Progenitor cell of endocrine pancreas (in vitro differentiated cells): ENCODE measurements at regions not wholly inside any gene's neighbourhood (a gene's known extent, or its start where the extent isn't known, plus 50 kb on each side); places are given as distances from the start of the nearest gene placed in this dataset.

ENCODE experiments used
- DNase-seq: peaks from one replicate; pipeline ENCODE4 v3.0.0; 2021; ENCODE audit warnings: low spot score; ENCODE audit not compliant: unreplicated experiment
- H3K27ac Mint-ChIP-seq: 2 replicates; pipeline ENCODE4 v1.8.0; 2021; ENCODE audit warnings: mild to moderate bottlenecking, moderate library complexity, mixed read lengths
- H3K27me3 Mint-ChIP-seq: 2 replicates; pipeline ENCODE4 v1.8.0; 2021; ENCODE audit warnings: mixed read lengths
- H3K36me3 Mint-ChIP-seq: 2 replicates; pipeline ENCODE4 v1.8.0; 2022; ENCODE audit warnings: mixed read lengths; ENCODE audit not compliant: insufficient read depth
- H3K4me1 Mint-ChIP-seq: 2 replicates; pipeline ENCODE4 v1.8.0; 2021; ENCODE audit warnings: low read depth, mixed read lengths
- H3K4me3 Mint-ChIP-seq: 2 replicates; pipeline ENCODE4 v1.8.0; 2021; ENCODE audit warnings: low read depth, mild to moderate bottlenecking, moderate library complexity, mixed read lengths
- H3K9me3 Mint-ChIP-seq: 2 replicates; pipeline ENCODE4 v1.8.0; 2021; ENCODE audit warnings: low read depth, mixed read lengths
- TF ChIP-seq, protein P1 (sequence below): fragments of 200-600 bp; sonication (generic); IDR thresholded peaks from one replicate; pipeline ENCODE4 v1.5.0; 2021; ENCODE audit warnings: antibody characterized with exemption, mild to moderate bottlenecking; ENCODE audit not compliant: unreplicated experiment

DNA sequence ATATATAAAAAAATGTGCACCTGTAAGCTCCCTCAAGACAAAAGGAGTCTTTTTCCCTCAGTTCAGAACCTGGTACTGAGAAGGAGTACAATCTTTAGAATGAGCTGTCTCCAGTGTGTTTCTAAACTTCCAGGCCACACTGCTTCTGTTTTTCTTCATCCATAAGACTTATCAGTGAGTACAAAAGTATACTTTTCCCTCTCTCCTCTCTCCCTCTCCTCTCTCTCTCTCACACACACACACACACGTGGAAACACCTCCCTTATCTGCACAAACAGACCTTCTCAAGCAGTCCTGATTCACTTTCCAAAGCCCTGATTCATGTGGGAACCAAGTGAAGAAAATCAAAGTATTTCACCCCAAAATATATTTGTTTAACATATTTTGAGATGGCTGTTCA, 220.7 kb upstream of the UBASH3B start:
- TF ChIP-seq, protein P1, sequence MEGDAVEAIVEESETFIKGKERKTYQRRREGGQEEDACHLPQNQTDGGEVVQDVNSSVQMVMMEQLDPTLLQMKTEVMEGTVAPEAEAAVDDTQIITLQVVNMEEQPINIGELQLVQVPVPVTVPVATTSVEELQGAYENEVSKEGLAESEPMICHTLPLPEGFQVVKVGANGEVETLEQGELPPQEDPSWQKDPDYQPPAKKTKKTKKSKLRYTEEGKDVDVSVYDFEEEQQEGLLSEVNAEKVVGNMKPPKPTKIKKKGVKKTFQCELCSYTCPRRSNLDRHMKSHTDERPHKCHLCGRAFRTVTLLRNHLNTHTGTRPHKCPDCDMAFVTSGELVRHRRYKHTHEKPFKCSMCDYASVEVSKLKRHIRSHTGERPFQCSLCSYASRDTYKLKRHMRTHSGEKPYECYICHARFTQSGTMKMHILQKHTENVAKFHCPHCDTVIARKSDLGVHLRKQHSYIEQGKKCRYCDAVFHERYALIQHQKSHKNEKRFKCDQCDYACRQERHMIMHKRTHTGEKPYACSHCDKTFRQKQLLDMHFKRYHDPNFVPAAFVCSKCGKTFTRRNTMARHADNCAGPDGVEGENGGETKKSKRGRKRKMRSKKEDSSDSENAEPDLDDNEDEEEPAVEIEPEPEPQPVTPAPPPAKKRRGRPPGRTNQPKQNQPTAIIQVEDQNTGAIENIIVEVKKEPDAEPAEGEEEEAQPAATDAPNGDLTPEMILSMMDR: no peak
- Mint-ChIP-seq H3K27ac (no peak overlapping the region), H3K4me1 (peaks cover 13% of the 10 kb centered on the region)

DNA sequence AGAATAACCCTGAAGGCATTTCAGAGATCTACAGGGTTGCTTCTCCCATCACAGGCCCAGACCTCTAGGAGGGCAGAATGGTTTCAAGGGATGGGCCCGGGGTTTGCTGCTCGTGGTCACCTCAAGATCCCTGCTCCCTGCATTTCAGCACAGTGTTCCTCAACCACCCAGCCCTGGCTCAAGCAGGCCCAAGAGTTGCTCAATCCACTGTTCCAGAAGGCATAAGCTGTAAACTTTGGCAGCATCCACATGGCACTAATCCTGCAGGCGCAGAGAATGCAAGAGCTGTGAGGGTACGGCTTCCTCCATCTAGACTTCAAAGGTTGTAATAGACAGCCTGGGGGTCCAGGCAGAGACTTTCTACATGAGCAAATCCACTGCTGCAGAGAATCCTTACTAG, 225.0 kb upstream of the UBASH3B start:
- no peak for DNase-seq
- Mint-ChIP-seq H3K9me3 (no peaks in the 10 kb centered on the region), H3K36me3 (no peaks in the 10 kb centered on the region), H3K4me3 (no peak overlapping the region), H3K4me1 (peaks cover 6% of the 10 kb centered on the region), H3K27me3 (no peaks in the 10 kb centered on the region), H3K27ac (no peak overlapping the region)
- TF ChIP-seq, protein P1: no peak

More for the DNA sequence above, 220.7 kb upstream of the UBASH3B start:
- H3K36me3 Mint-ChIP-seq: no peaks in the 10 kb centered on the region
- no peak overlapping the region for H3K4me3 Mint-ChIP-seq
- H3K27me3 Mint-ChIP-seq: no peaks in the 10 kb centered on the region
- no peak for DNase-seq
- H3K9me3 Mint-ChIP-seq: no peaks in the 10 kb centered on the region

DNA sequence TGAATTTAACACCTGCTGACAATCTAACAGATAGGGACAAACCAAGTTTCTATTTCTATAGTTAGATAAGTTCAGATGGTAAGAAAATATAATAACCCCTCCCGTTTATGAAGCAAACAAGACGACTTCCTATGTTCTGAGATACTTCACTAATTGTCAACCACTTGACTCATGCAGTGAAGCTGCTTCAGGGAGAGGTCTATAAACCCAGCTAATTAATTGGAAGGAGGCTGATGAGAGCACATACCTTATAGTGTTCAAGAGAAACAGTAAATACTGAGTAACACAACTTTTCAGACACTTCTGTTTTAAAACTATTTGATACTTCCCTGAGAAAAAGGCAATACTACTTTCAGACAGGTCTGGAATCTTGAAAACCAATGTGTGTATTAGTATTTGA, 229.4 kb upstream of the UBASH3B start:
- no peaks in the 10 kb centered on the region for H3K36me3 Mint-ChIP-seq
- H3K27ac Mint-ChIP-seq: no peak overlapping the region

DNA sequence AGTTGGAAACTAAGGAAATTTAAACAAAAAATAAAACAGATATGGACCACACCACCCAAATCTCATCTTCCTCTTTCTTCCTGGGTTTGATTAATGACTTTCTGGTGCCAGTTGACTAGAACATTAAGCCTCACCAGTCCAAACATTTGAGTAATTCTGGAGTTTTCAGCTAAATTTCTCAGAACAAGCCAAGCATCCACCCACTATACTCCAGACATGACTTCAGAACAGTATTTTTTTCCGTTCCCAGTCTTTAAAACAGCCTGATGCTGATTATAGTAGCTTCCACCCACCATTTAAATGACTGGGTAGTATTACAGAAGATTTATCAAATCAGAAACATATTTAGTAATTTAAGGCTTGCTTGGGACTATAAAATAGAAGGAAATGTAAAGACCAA, 230.9 kb upstream of the UBASH3B start:
- no peaks in the 10 kb centered on the region for H3K4me1 Mint-ChIP-seq
- H3K27me3 Mint-ChIP-seq: no peaks in the 10 kb centered on the region
- H3K27ac Mint-ChIP-seq: no peak overlapping the region
- DNase-seq: no peak
- H3K4me3 Mint-ChIP-seq: no peak overlapping the region
- no peaks in the 10 kb centered on the region for H3K36me3 Mint-ChIP-seq
- TF ChIP-seq, protein P1: no peak
- no peaks in the 10 kb centered on the region for H3K9me3 Mint-ChIP-seq

More for the DNA sequence above, 229.4 kb upstream of the UBASH3B start:
- DNase-seq: no peak
- Mint-ChIP-seq H3K4me1 (no peaks in the 10 kb centered on the region), H3K9me3 (no peaks in the 10 kb centered on the region), H3K4me3 (no peak overlapping the region), H3K27me3 (no peaks in the 10 kb centered on the region)
- TF ChIP-seq, protein P1: no peak

DNA sequence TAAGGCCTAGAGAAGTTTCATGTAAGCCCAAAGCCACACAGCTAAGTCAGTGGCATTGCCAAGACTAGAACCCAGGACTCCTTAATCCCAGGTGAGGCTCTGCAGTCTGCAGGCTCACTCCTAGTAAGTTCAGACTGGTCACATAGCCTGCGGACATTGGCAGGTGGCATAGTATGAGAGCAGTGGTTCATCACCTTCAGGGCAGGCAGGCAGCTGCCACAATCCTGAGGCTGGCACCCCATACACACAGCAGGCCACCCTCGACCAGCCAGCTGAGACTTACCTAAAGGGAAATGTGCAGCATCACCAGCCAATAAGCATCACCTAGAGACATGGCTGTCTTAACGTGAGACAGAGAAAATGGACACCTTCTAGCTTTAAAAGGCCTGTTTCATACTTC, 231.6 kb upstream of the UBASH3B start:
- no peaks in the 10 kb centered on the region for H3K9me3 Mint-ChIP-seq
- no peak overlapping the region for H3K27ac Mint-ChIP-seq
- no peaks in the 10 kb centered on the region for H3K36me3 Mint-ChIP-seq

More for the DNA sequence above, 231.6 kb upstream of the UBASH3B start:
- Mint-ChIP-seq H3K4me1 (no peaks in the 10 kb centered on the region), H3K27me3 (no peaks in the 10 kb centered on the region), H3K4me3 (no peak overlapping the region)
- TF ChIP-seq, protein P1: no peak
- no peak for DNase-seq
